KBM-7 (cell line): ENCODE measurements at regions not wholly inside any gene's neighbourhood (a gene's known extent, or its start where the extent isn't known, plus 50 kb on each side); places are given as distances from the start of the nearest gene placed in this dataset.

Experiments used
- DNase-seq: peaks from one replicate; pipeline ENCODE4 v3.0.0-alpha.2; 2015
- in situ Hi-C: fragments of 300-500 bp; cut with MboI; formaldehyde crosslinking; loops from 2 replicates; pipeline ENCODE4 v1.14.3; 2020; ENCODE audit warnings: low sequenced_read_pairs, low pct_unique_long_range_greater_than_20kb, mixed read lengths

DNA sequence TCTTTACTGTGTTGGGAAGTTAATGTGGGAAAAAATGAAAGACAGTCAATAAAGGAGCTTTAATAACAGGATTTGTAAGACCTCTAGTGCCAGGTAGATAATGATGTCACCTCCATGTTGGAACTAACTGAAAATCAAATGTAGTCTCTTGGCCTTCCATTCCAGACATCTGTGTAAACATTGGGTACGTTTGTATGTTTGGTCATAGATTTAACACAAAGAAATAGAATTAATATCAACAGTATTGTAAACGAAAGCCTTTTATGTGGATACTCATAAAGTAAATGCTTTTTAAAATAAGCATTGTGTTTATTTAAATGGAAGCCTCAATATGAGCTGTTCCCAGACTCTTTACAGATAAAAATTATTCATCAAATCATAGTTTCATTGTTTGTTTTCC lies 605.7 kb downstream of the METTL15 start:
- DNase-seq: no peak
- in situ Hi-C loops: no loop called here

DNA sequence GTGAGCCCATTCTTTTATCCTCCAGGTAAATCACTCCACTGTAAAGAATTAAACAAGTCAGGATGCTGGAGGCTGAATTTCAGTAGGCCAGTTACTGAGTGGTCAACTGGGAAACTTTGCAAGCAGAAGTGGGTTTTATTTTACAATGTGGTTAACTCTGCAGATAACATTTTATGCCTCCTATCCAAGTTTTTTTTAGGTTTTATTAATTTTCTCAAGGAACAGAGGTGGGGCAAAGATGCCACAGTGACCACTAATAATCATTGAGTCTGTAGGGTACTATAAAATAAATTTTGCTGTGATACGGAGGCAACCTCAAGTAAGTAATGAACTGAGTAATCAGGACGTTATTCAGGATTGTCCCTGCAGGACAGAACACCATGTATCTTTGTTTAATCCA lies 599.9 kb downstream of the METTL15 start:
- DNase-seq: no peak
- in situ Hi-C loops: no loop called here

GRCh38 chr11:28704801-28705200 lies 596.6 kb downstream of the METTL15 start:
- in situ Hi-C loops: no loop called here
- DNase-seq: no peak

DNA sequence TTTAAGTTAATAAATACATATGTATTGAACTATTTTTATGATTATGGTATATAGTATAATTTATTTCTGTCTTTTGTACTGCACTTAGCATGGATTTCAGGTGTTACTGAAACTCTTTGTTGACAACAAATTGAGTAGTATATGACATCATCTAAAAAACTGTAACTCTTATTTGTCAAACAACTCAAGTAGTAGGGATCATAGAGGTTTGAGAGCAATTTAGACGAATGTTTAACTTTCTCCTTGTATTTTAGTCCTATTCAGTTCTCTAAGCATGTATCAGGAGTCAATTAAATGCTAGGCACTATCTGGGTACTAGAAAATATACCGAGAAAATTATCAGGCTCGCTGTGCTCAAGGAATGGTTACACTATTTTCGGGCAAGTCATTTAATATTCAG lies 595.2 kb downstream of the METTL15 start:
- no peak for DNase-seq
- in situ Hi-C loops: no loop called here

DNA sequence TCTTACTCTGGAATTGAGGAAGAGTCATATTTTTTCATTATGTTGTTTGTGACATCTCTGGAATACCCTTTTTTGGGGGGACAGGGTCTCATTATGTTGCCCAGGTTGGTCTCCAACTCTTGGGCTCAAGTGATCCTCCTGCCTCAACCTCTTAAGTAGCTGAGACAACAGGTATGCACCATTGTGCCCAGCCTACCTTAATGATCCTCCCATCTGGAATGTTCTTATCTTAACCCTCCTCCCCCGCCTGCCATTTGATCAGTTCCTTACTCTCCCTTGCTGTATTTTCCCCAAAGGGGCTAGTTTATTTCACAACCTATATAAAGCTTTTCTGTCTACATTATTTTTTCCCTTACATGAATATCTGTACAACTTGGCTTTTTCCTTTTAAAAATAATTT lies 594.7 kb downstream of the METTL15 start:
- in situ Hi-C loops: no loop called here
- DNase-seq: no peak

DNA sequence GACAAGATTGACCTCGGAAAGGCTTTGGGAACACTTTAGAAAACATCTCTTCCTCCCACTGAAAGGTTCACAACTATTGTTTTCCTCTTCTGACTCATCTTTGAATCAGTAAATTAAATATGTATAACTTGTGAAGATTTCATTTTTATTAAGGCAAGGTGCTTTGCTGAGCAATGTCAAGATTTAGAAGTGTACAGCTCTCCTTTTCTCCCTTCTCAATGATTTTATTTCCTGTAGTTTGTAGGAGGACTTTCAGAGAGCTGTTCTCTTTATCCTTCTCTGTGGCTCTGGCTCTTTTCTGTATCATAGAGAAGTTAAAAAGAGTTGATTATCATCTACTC lies 594.2 kb downstream of the METTL15 start:
- in situ Hi-C loops: no loop called here
- DNase-seq: no peak

DNA sequence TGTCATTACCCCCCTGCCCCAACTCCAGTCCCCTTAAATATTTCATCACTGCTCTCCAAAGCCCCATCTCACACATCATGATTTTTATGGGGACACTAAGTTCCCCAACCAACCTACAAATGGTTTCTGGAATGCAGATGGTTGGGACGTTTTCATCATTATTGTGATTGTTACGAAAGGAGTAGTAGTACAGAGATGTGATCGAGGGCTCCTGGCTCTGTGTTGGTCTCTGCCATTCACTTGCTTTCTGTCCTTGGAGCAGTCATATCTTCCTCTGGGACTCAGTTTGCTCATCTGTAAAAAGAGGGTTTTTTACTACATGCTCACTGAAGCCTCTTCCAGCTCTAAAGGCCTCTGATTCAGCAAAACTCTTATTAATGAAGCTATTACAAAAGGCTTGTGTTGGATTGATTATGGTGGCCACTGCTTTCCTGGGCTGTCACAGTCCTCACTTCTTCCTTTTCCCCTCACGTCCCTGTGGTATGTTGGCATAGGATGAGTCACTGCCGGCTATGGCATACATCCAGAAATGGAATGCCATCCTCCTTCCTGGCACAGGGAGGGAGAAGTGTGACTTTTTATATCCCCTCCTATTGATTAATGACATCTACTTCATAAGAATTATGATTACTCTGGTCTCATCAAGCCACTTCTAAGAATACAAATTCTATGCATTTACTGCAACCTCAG lies 593.7 kb downstream of the METTL15 start:
- DNase-seq: no peak
- in situ Hi-C loops: no loop called here

- in situ Hi-C loops: no loop called here
- no peak for DNase-seq
These were observed 591.5 kb downstream of the METTL15 start for GRCh38 chr11:28699701-28700100.

DNA sequence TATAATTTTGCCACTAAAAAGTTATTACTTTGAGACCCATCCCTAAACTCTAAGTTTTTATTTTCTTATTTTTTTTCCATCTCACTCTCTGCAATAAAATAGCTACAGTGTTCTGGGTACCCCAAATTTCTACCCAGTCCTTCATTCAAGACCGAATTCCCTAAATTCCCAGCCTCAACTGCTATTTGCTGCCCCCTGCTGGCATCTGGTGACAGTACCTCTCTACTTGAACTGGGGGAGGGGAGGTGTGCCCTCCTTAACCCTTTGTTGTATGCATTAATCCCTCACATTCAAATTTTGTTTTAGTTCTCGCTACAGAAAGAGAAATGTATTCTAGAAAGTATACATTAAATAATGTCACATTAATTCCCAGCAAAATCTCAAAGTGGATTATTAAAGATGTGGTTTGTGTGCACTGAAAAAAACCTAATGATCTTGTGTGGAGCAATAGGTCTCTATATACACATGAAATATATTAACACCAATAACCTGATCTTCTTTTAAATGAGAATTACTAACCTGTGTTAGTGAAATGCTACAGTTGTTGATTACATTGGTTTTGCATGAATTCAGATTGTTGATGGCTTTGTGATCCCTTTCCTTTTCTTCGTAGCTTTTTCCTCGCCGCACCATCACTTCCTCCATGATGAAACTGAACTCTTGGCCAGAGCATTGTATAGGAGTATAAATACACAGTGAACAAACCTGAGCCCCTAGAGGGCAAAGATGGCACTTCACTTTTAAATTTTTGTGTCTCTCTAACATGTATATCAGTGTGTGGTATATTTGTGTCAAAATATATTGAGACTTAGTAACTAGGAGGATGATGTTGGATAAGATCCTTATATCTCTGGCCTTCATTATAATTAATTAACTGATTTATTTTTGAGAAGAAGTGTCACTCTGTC lies 590.0 kb downstream of the METTL15 start:
- DNase-seq: peak; percentile 62
- in situ Hi-C loops: no loop called here

DNA sequence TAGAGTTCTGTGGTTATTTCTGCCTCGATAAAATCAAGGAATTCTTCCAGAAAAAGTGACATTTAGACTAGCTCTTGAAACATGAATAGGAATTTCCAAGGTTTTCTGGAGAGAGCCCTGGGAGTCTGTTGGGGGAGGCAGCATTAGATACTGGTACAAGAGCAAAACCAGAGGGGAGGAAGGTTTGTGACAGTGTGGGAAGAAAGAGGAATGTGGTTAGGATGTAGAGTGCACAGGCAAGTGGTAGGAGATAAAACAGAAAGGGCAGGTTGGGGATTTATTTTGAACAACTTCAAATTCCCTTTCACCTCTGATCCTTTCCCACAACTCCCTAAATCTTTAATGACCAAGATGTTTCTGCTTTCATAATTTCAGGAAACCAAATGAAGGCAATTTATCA lies 588.4 kb downstream of the METTL15 start:
- in situ Hi-C loops: no loop called here
- no peak for DNase-seq

DNA sequence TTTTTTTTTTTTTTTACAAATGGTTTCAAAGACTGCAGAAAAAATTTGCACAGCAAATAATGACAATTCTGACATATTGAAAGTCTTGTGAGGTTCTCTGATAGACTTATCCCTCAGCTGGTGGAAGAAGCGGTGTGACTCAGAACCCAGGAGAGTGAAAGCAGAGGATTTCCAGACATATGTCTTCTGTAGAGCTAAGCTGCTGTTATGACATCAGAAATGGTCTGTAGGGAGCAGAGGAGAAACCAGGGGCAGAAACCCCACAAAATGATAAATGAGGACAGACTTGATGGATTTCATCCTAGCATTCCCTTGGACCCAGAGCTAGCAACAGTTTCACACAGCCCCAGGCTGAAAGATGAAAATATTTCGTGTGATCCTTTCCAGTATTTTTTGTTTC lies 582.6 kb downstream of the METTL15 start:
- in situ Hi-C loops: no loop called here
- DNase-seq: no peak

- no peak for DNase-seq
- in situ Hi-C loops: no loop called here
These were observed 575.9 kb downstream of the METTL15 start for GRCh38 chr11:28684011-28684586.

DNA sequence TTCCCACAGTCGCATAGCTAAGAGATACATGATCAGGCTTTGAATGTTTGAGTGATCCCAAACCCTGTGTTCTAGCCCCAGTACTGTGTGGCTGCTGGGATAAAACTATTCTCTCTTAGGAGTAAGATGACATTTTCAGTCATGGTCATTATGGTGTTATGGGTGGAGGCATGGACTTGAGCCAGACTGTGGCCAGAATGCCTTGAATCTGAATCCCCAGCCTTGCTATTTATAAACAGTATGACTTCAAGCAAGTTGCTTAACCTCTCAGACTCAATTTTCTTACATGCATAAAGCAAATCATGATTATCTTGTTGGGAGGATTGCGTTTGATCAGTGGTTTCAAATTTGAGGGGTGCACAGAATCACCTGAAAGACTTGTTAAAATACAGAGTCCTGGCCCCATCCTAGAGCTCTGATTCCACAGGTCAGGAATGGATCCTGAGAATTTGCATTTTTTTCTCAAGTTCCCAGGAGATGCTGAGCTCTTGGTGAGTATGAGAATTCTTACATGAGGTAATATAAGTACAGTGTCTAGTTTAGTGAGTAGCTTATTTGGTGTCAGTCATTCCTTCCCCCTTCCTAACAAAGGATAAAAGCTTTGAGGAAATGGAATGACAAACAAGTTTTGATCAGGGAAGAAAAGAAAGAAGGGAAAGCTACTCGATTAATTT lies 571.7 kb downstream of the METTL15 start:
- DNase-seq: no peak
- in situ Hi-C loops: no loop called here

DNA sequence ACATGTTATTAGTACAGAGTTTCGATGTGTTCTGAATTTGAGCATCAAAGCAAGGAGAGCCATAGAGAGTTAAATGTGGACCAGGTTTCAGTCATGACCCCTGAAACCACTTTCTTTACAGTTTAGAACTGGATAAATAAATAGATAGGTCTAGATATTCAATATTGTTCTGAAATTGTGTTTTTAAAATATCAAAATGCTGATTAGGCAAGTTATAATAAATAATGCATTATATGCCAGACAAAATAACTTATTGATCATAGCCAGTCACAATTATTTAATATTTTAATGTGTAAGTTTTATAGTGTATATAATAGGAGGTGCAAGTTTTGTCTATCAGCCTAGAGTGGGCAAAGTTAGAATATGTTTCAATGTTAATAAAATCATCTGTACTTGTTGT lies 569.5 kb downstream of the METTL15 start:
- no peak for DNase-seq
- in situ Hi-C loops: no loop called here

GRCh38 chr11:28675183-28675582 lies 567.0 kb downstream of the METTL15 start:
- in situ Hi-C loops: no loop called here
- no peak for DNase-seq

DNA sequence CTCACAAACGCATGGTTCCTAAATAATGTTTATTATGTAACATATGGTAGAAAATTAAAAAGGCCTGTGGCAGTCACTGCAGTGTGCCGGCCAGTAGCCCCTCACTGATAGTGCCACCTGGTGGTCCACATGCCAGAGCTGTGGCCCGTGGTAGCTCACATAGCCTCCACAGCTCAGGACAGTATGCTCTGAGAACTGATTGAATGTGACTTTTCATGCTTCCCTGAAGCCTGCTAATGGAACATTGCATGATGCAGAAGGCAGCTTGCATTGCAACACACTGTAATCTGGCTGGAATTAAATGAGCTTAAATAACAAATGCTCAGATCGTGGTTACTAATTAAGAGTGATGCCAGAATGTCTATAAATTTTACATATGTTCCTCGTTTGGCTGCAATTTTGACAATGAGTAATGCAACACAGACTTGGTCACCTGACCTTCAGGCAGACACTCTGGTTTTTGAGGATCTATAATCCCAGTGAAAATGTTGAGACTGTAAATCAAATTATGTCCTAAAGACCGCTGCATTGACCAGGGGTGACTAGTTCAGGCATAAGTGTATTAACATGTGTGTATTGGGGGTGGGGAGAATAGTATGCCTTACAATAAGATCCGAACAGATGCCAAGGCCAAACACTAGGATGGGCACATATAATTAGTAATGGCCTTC lies 566.4 kb downstream of the METTL15 start:
- in situ Hi-C loops: no loop called here
- DNase-seq: peak; percentile 14

- DNase-seq: no peak
- in situ Hi-C loops: no loop called here
These were observed 565.7 kb downstream of the METTL15 start for GRCh38 chr11:28673691-28674432.

DNA sequence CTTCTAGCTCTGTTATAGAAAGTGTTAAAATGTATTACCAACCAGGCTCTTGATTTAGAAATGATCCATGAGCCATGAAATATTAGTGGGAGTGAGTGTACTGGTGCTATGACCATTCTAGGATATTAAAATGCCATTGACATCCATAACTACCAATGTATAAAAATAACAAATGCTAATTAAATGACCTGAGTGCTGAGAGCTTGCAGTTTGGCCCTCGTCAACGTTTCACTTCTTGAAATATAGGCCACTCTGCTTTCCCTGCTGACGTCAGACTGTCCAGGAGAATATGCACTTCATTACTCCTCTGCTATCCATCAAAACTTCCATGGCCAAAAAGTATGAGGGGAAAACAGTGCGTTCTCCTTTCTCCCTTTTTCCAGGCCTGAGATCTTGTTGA lies 563.1 kb downstream of the METTL15 start:
- in situ Hi-C loops: no loop called here
- DNase-seq: no peak

DNA sequence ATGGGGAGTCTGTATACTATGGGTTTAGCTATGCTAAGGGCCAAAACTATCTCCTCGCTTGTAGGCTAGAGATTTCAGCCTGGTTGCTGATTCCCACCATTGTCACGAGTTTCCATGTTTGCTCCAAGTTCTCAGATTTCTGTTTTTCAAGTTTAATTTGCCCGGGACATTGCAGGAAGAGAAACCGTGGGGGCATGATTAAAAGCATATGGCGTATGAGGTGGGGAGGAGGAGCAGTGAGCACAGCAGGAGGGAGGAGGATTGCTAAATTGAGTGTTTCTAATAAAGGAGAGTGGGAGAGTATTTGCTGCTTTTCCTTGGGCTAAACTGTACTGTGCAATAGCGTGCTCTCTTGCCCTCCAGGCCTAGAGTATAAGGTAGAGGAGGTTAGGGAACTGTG lies 558.4 kb downstream of the METTL15 start:
- DNase-seq: no peak
- in situ Hi-C loops: no loop called here
